Uterus (tissue), 2 donors: ENCODE measurements at regions not wholly inside any gene's neighbourhood (a gene's known extent, or its start where the extent isn't known, plus 50 kb on each side); places are given as distances from the start of the nearest gene placed in this dataset.
"Not testable (repeated sequence)": the region's sequence is repeated elsewhere in the genome, so short reads cannot be mapped to it uniquely, and the experiment has no call there.

Experiments
- POLR2A ChIP-seq, 2 donors: fragments of 450-650 bp; IDR thresholded peaks; one replicate each; pipeline ENCODE4 v1.6.1; 2016; ENCODE audit warnings: antibody characterized with exemption in 2 of 2, mild to moderate bottlenecking in 1 of 2, moderate library complexity in 1 of 2
- TF ChIP-seq, protein P1 (sequence below), 4 experiments: fragments of 200-600 bp in 2 of 4; fragments of 450-650 bp in 2 of 4; sonication (generic) in 2 of 4; IDR thresholded peaks; one replicate each; pipeline ENCODE4 v1.5.1; 2016 to 2019; ENCODE audit warnings: antibody characterized with exemption in 4 of 4, mild to moderate bottlenecking in 2 of 4, moderate library complexity in 1 of 4

DNA sequence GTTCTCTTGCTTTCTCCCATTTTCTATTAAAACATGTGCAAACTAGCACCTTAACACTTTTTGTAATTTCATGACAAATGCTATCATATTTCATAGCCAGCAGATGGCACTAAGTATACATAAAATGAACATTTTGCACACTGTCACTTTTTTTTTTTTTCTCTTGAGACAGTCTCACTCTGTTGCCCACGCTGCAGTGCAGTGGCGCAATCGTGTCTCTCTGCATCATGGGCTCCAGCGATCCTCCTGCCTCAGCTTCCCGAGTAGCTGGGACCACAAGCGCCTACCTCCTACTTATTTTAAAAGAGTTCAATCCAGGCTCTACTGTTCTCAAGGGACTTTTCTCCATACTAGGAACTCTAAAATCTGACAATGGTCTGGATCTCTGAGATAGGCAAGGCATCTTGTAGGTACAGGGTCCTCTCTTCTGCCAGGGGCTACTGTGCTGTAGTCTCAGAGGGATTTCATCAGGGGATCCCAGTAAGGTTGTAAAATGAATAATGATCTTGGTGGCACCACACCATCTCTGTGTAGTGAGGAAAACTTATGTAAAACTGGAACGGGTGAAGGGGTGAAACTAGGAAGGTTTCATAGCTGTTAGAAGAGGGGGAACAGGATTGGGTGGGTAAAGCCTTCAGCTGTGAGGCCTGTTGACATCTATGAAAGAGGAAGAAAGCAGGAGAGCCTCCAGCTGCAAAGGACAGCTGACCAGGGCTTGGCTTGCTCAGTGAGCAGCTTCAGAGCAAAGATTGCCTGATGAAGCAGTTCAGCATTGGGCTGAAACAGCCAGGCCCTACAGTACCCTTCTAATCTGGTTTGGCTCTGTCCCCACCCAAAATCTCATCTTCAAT is 196.9 kb downstream of the AVL9 start:
- TF ChIP-seq, protein P1, sequence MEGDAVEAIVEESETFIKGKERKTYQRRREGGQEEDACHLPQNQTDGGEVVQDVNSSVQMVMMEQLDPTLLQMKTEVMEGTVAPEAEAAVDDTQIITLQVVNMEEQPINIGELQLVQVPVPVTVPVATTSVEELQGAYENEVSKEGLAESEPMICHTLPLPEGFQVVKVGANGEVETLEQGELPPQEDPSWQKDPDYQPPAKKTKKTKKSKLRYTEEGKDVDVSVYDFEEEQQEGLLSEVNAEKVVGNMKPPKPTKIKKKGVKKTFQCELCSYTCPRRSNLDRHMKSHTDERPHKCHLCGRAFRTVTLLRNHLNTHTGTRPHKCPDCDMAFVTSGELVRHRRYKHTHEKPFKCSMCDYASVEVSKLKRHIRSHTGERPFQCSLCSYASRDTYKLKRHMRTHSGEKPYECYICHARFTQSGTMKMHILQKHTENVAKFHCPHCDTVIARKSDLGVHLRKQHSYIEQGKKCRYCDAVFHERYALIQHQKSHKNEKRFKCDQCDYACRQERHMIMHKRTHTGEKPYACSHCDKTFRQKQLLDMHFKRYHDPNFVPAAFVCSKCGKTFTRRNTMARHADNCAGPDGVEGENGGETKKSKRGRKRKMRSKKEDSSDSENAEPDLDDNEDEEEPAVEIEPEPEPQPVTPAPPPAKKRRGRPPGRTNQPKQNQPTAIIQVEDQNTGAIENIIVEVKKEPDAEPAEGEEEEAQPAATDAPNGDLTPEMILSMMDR (IDR thresholded peaks at IDR 0.05) = peak in 1 of 4 experiments; percentile 16
- TF ChIP-seq POLR2A (IDR thresholded peaks at IDR 0.05) = not testable (repeated sequence)
